K562 (cell line): ENCODE measurements at regions not wholly inside any gene's neighbourhood (a gene's known extent, or its start where the extent isn't known, plus 50 kb on each side); places are given as distances from the start of the nearest gene placed in this dataset.

Experiments used
- ATAC-seq: fragments of 200-7000 bp; cut with Tn5 transposase; 3 replicates; pipeline ENCODE4 v1.9.1; 2020; ENCODE audit warnings: moderate library complexity
- BruUV-seq: library from RNA; stranded (reverse); fragments of 400-500 nt; replicated peaks from 2 replicates; lab custom pipeline; 2021; lab: Mats Ljungman, UMichigan
- CTCF ChIA-PET: fragments of 300-600 bp; formaldehyde crosslinking; extraction: SDS; loops from one replicate; lab custom pipeline; 2021; ENCODE audit warnings: low intra/inter-chr PET ratio; lab: Yijun Ruan, JAX
- POLR2A ChIA-PET: fragments of 300-600, 350-650 bp; sonication (Branson Sonifier 250); formaldehyde crosslinking; extraction: SDS; loops from one replicate; lab custom pipeline; 2021; ENCODE audit warnings: antibody characterized with exemption, inconsistent platforms; lab: Yijun Ruan, JAX
- DNase-seq, 4 experiments: peaks; one replicate each; pipeline versions ENCODE4 v3.0.0 to v3.0.0-alpha.2; 2011 to 2018; ENCODE audit warnings: low spot score in 3 of 4, mixed read lengths in 3 of 4; ENCODE audit errors: extremely low read depth in 1 of 4
- FAIRE-seq: peaks from 2 replicates; lab custom pipeline; 2011; peaks lifted over from hg19 to GRCh38; lab: Jason Lieb, UNC
- H2AFZ ChIP-seq: 2 replicates; pipeline ENCODE4 v1.6.0; 2011; ENCODE audit warnings: low read depth, low read length, control low read depth, inconsistent platforms
- H3K27ac ChIP-seq: fragments of 200-600 bp; 3 replicates; pipeline ENCODE4 v1.8.0; 2011; ENCODE audit warnings: low read depth, mild to moderate bottlenecking, control low read depth, inconsistent platforms, low read length, moderate library complexity, mixed read lengths; ENCODE audit errors: extremely low read depth
- H3K27me3 ChIP-seq, 2 experiments: fragments of 300-600 bp in 1 of 2; 2 replicates in 1 of 2; 3 replicates in 1 of 2; pipeline versions ENCODE4 v1.6.0 to v1.8.0; 2011; ENCODE audit warnings: inconsistent platforms in 2 of 2, low read length in 2 of 2, mild to moderate bottlenecking in 1 of 2, mixed read lengths in 1 of 2, moderate library complexity in 1 of 2; ENCODE audit not compliant: control insufficient read depth in 2 of 2, insufficient read depth in 2 of 2
- H3K36me3 ChIP-seq: fragments of 300-600 bp; 3 replicates; pipeline ENCODE4 v1.8.0; 2011; ENCODE audit warnings: mild to moderate bottlenecking, low read length, inconsistent platforms; ENCODE audit not compliant: control insufficient read depth, insufficient read depth
- H3K4me1 ChIP-seq, 2 experiments: fragments of 200-600 bp in 1 of 2; replicated peaks in 1 of 2; 2 replicates in 1 of 2; 3 replicates in 1 of 2; pipeline versions ENCODE4 v1.5.1 to v1.8.0; 2011; ENCODE audit warnings: inconsistent platforms in 2 of 2, low read length in 2 of 2, mild to moderate bottlenecking in 1 of 2, mixed read lengths in 1 of 2, moderate library complexity in 1 of 2; ENCODE audit not compliant: control insufficient read depth in 2 of 2, insufficient read depth in 2 of 2
- H3K4me2 ChIP-seq: 2 replicates; pipeline ENCODE4 v1.6.1; 2011; ENCODE audit warnings: low read length, control low read depth, inconsistent platforms, mixed read lengths; ENCODE audit not compliant: insufficient read depth
- H3K4me3 ChIP-seq: fragments of 200-600 bp; sonication (generic), shearing (Covaris generic); 2 replicates; pipeline ENCODE4 v1.5.1; 2016; ENCODE audit warnings: control low read depth, inconsistent platforms
- H3K79me2 ChIP-seq: fragments of 200-600 bp; 3 replicates; pipeline ENCODE4 v1.8.0; 2011; ENCODE audit warnings: low read length, inconsistent platforms; ENCODE audit not compliant: control insufficient read depth, insufficient read depth
- H3K9ac ChIP-seq, 2 experiments: 2 replicates each; pipeline versions ENCODE4 v1.6.0 to v1.6.1; 2011; ENCODE audit warnings: low read depth in 2 of 2, low read length in 2 of 2, control low read depth in 1 of 2, inconsistent platforms in 1 of 2, mild to moderate bottlenecking in 1 of 2, mixed read lengths in 1 of 2; ENCODE audit not compliant: insufficient read depth in 1 of 2
- H3K9me1 ChIP-seq: one replicate; pipeline ENCODE4 v1.6.0; 2011; ENCODE audit warnings: inconsistent platforms, mild to moderate bottlenecking, low read length, moderate library complexity; ENCODE audit not compliant: control insufficient read depth, insufficient read depth
- H3K9me3 ChIP-seq: replicated peaks from 2 replicates; pipeline ENCODE4 v1.5.1; 2011; ENCODE audit warnings: low read depth, low read length, inconsistent platforms; ENCODE audit not compliant: control insufficient read depth, insufficient read depth
- H4K20me1 ChIP-seq: replicated peaks from 2 replicates; pipeline ENCODE4 v1.6.1; 2011; ENCODE audit warnings: low read length, inconsistent platforms, mixed read lengths; ENCODE audit not compliant: control insufficient read depth, insufficient read depth
- CEBPZ ChIP-seq: fragments of 150-350 bp; IDR thresholded peaks from 2 replicates; pipeline ENCODE4 v1.6.1; 2014; ENCODE audit warnings: low read depth, mild to moderate bottlenecking, low read length, borderline replicate concordance
- GATAD2B ChIP-seq: fragments of 450-650 bp; IDR thresholded peaks from 2 replicates; pipeline ENCODE4 v1.6.1; 2017; ENCODE audit warnings: mild to moderate bottlenecking, borderline replicate concordance
- LEF1 ChIP-seq: fragments of 450-650 bp; IDR thresholded peaks from 2 replicates; pipeline ENCODE4 v1.6.1; 2016; ENCODE audit warnings: mild to moderate bottlenecking
- MAFF ChIP-seq: IDR thresholded peaks from 2 replicates; pipeline ENCODE4 v1.6.1; 2012; ENCODE audit warnings: low read length, improper control_type of control experiment
- NR0B1 ChIP-seq: fragments of 450-650 bp; IDR thresholded peaks from one replicate; pipeline ENCODE4 v1.6.1; 2018; ENCODE audit warnings: mild to moderate bottlenecking, moderate library complexity; ENCODE audit not compliant: partially characterized antibody
- TCF3 ChIP-seq: sonication (generic); formaldehyde crosslinking; IDR thresholded peaks from 2 replicates; pipeline ENCODE4 v1.4.0; 2020; ENCODE audit warnings: mild to moderate bottlenecking, missing genetic modification reagents
- ZBTB40 ChIP-seq, 2 experiments: fragments of 450-650 bp in 1 of 2; sonication (generic) in 1 of 2; formaldehyde crosslinking in 1 of 2; IDR thresholded peaks; 2 replicates each; pipeline versions ENCODE4 v1.7.1 to v1.9.0; 2016 to 2022; ENCODE audit warnings: inconsistent platforms in 1 of 2, mild to moderate bottlenecking in 1 of 2, missing genetic modification reagents in 1 of 2
- ZNF589 ChIP-seq: fragments of 200-800 bp; sonication (Bioruptor generic); IDR thresholded peaks from 2 replicates; pipeline ENCODE4 v1.6.1; 2016; ENCODE audit warnings: low read depth, missing genetic modification characterization, missing compliant biosample characterization
- ZNF699 ChIP-seq: fragments of 250-450 bp; sonication (Bioruptor Pico); IDR thresholded peaks from 2 replicates; pipeline ENCODE4 v1.8.0; 2021; ENCODE audit warnings: mild to moderate bottlenecking, moderate library complexity; ENCODE audit not compliant: insufficient replicate concordance
- WGBS: fragments of 100-300 bp; shearing (Covaris generic); methylation state at CpG from one replicate; pipeline ENCODE4 v1.1.6; 2016; ENCODE audit warnings: low coverage, mixed read lengths; ENCODE audit not compliant: insufficient coverage; ENCODE audit errors: missing lambda C conversion rate; 5-methylcytosine and 5-hydroxymethylcytosine counted together
- in situ Hi-C: fragments of 300-500 bp; cut with MboI; formaldehyde crosslinking; loops from 4 replicates; pipeline ENCODE4 v1.15.0; 2018; ENCODE audit warnings: inconsistent platforms, mixed read lengths
- intact Hi-C: fragments of 100-400 bp; cut with micrococcal nuclease; formaldehyde crosslinking; loops from 2 replicates; pipeline ENCODE4 v1.14.2; 2022

- H3K4me2 ChIP-seq = no peak overlapping the region
- H3K27ac ChIP-seq = no peak overlapping the region
- H2AFZ ChIP-seq = no peak overlapping the region
- no peak for FAIRE-seq
- ATAC-seq = no peak
- no peaks in the 10 kb centered on the region for H4K20me1 ChIP-seq
- ChIA-PET POLR2A (no interaction called here), CTCF (no interaction called here)
- H3K79me2 ChIP-seq = no peaks in the 10 kb centered on the region
- H3K4me3 ChIP-seq = no peak overlapping the region
- BruUV-seq = no TSS peak
- WGBS = 2% methylated on average over 5 of the region's 5 CpGs
- H3K4me1 ChIP-seq = no peaks in the 10 kb centered on the region
- no peaks in the 10 kb centered on the region for H3K27me3 ChIP-seq
- in situ Hi-C loops = no loop called here
- no peaks in the 10 kb centered on the region for H3K9me1 ChIP-seq
- intact Hi-C loops = no loop called here
- no peak for DNase-seq
- H3K9me3 ChIP-seq = no peaks in the 10 kb centered on the region; the same call in none of the 2 replicates
- no peaks in the 10 kb centered on the region for H3K36me3 ChIP-seq
- H3K9ac ChIP-seq = no peak overlapping the region
- TF ChIP-seq ZNF589 (CRISPR knock-in tag) (no peak), LEF1 (no peak), GATAD2B (no peak), CEBPZ (no peak), MAFF (no peak), ZBTB40 (IDR thresholded peaks at IDR 0.05) (no peak), ZBTB40 (CRISPR knock-in tag; IDR thresholded peaks at IDR 0.05) (no peak), ZNF699 (CRISPR knock-in tag) (no peak), NR0B1 (no peak), TCF3 (CRISPR knock-in tag) (no peak)
Observed at GRCh38 chr4:180153587-180153986, 2089.6 kb upstream of the TENM3 start.
